HCT116 (cell line): ENCODE measurements at regions not wholly inside any gene's neighbourhood (a gene's known extent, or its start where the extent isn't known, plus 50 kb on each side); places are given as distances from the start of the nearest gene placed in this dataset.

Experiments used
- ATAC-seq: fragments of 200-7000 bp; cut with Tn5 transposase; 2 replicates; pipeline ENCODE4 v1.9.1; 2020; ENCODE audit warnings: mild to moderate bottlenecking, moderate library complexity
- BruUV-seq: library from RNA; stranded (reverse); fragments of 400-500 nt; replicated peaks from 2 replicates; lab custom pipeline; 2021; lab: Mats Ljungman, UMichigan
- CTCF ChIA-PET: fragments of 300-600 bp; sonication (Branson Sonifier 250); formaldehyde crosslinking; loops from one replicate; lab custom pipeline; 2021; ENCODE audit warnings: antibody characterized with exemption; lab: Charles Lee
- POLR2A ChIA-PET: fragments of 300-600, 350-600 bp; sonication (Branson Sonifier 250); formaldehyde crosslinking; loops from one replicate; lab custom pipeline; 2021; ENCODE audit warnings: antibody characterized with exemption; lab: Charles Lee
- RAD21 ChIA-PET, 2 experiments: fragments of 300-600 bp; sonication (Branson Sonifier 250); formaldehyde crosslinking; loops; one replicate each; lab custom pipeline; 2023; ENCODE audit warnings: low total read pairs in 2 of 2; ENCODE audit not compliant: uncharacterized antibody in 2 of 2, unreplicated experiment in 2 of 2, low non-redundant PET in 1 of 2; lab: Charles Lee
- DNase-seq: peaks from one replicate; pipeline ENCODE4 v3.0.0-alpha.2; 2010; ENCODE audit warnings: low read depth, low spot score
- H2AFZ ChIP-seq: fragments of 200-600 bp; shearing (Covaris generic), sonication (generic); 2 replicates; pipeline ENCODE4 v1.6.1; 2017; ENCODE audit warnings: low read depth, mixed run types, mixed read lengths, antibody characterized with exemption, low read length; ENCODE audit not compliant: poor library complexity, severe bottlenecking
- H3K27ac ChIP-seq: 2 replicates; pipeline ENCODE4 v1.5.1; 2012; ENCODE audit warnings: low read depth, low read length
- H3K27me3 ChIP-seq: fragments of 200-600 bp; sonication (generic); 2 replicates; pipeline ENCODE4 v1.6.1; 2016; ENCODE audit warnings: mixed run types, low read length, mixed read lengths; ENCODE audit not compliant: insufficient read depth
- H3K36me3 ChIP-seq, 2 experiments: fragments of 200-500 bp in 1 of 2; fragments of 200-600 bp in 1 of 2; sonication (Bioruptor generic) in 1 of 2; sonication (generic) in 1 of 2; 2 replicates each; pipeline versions ENCODE4 v1.5.1 to v1.6.1; 2014 to 2016; ENCODE audit warnings: low read length in 2 of 2, inconsistent platforms in 1 of 2, mixed read lengths in 1 of 2, mixed run types in 1 of 2; ENCODE audit not compliant: insufficient read depth in 2 of 2, control insufficient read depth in 1 of 2
- H3K4me1 ChIP-seq, 2 experiments: fragments of 200-600 bp in 1 of 2; sonication (generic) in 1 of 2; 2 replicates each; pipeline versions ENCODE4 v1.5.1 to v1.6.1; 2012 to 2017; ENCODE audit warnings: low read length in 2 of 2, inconsistent platforms in 1 of 2, mild to moderate bottlenecking in 1 of 2, mixed read lengths in 1 of 2, mixed run types in 1 of 2, moderate library complexity in 1 of 2; ENCODE audit not compliant: insufficient read depth in 2 of 2, control insufficient read depth in 1 of 2
- H3K4me2 ChIP-seq: fragments of 200-600 bp; sonication (generic); 2 replicates; pipeline ENCODE4 v1.6.1; 2017; ENCODE audit warnings: mixed run types, low read length, mixed read lengths
- H3K4me3 ChIP-seq, 2 experiments: fragments of 200-600 bp in 1 of 2; sonication (generic) in 1 of 2; replicated peaks in 1 of 2; 2 replicates each; pipeline ENCODE4 v1.5.1; 2011 to 2016; ENCODE audit warnings: low read length in 2 of 2, control low read depth in 1 of 2, low read depth in 1 of 2, mild to moderate bottlenecking in 1 of 2, mixed read lengths in 1 of 2, mixed run types in 1 of 2
- H3K79me2 ChIP-seq: fragments of 200-600 bp; sonication (generic); 2 replicates; pipeline ENCODE4 v1.6.1; 2017; ENCODE audit warnings: mild to moderate bottlenecking, mixed run types, low read length, moderate library complexity, mixed read lengths; ENCODE audit not compliant: insufficient read depth
- H3K9ac ChIP-seq: fragments of 200-600 bp; sonication (generic); 2 replicates; pipeline ENCODE4 v1.6.1; 2016; ENCODE audit warnings: low read length, mixed read lengths
- H3K9me2 ChIP-seq: fragments of 200-600 bp; sonication (generic), shearing (Covaris generic); 2 replicates; pipeline ENCODE4 v1.6.1; 2017; ENCODE audit warnings: mixed run types, mild to moderate bottlenecking, moderate library complexity; ENCODE audit not compliant: insufficient read depth
- H3K9me3 ChIP-seq, 2 experiments: fragments of 200-500 bp in 1 of 2; fragments of 200-600 bp in 1 of 2; sonication (Bioruptor generic) in 1 of 2; sonication (generic) in 1 of 2; 2 replicates each; pipeline ENCODE4 v1.6.1; 2014 to 2017; ENCODE audit warnings: low read length in 2 of 2, mixed read lengths in 2 of 2, inconsistent platforms in 1 of 2, low read depth in 1 of 2, mild to moderate bottlenecking in 1 of 2, mixed run types in 1 of 2, moderate library complexity in 1 of 2; ENCODE audit not compliant: control insufficient read depth in 1 of 2, insufficient read depth in 1 of 2
- H4K20me1 ChIP-seq: fragments of 200-600 bp; sonication (generic), shearing (Covaris generic); 2 replicates; pipeline ENCODE4 v1.6.1; 2017; ENCODE audit warnings: mixed run types, mild to moderate bottlenecking, moderate library complexity; ENCODE audit not compliant: insufficient read depth
- RAD21 ChIP-seq: IDR thresholded peaks from 2 replicates; pipeline ENCODE4 v1.6.1; 2012; ENCODE audit warnings: low read depth, mild to moderate bottlenecking
- intact Hi-C: fragments of 100-400 bp; cut with micrococcal nuclease; formaldehyde crosslinking; loops from 2 replicates; pipeline ENCODE4 v1.10.0; 2022
- TF ChIP-seq, protein P1 (sequence below): IDR thresholded peaks from 2 replicates; pipeline ENCODE4 v1.6.1; 2011; ENCODE audit warnings: mild to moderate bottlenecking, low read length, moderate library complexity; ENCODE audit not compliant: insufficient replicate concordance; ENCODE audit errors: extremely low read depth
- TF ChIP-seq, protein P2 (sequence below): IDR thresholded peaks from 2 replicates; pipeline ENCODE4 v1.6.1; 2012; ENCODE audit warnings: low read depth

DNA sequence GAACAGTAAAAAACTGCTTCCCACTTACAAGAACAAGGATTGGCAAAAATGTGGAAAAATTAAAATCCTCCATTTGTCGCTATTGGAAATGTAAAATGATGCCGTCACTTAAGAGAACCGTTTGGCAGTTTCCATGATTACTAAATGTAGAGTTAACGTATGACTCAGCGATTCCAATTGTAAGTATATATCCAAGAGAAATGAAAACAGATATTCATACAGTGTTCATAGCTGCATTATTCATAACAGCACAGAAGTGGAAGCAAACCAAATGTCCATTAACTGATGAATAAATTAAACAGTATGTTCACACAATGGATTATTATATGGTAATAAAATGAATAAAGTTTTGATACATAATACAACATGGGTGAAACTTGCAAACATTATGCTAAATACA lies 971.0 kb downstream of the AMY1C start:
- H3K9me2 ChIP-seq, result no peaks in the 10 kb centered on the region
- no peak for TF ChIP-seq RAD21
- TF ChIP-seq, protein P1, sequence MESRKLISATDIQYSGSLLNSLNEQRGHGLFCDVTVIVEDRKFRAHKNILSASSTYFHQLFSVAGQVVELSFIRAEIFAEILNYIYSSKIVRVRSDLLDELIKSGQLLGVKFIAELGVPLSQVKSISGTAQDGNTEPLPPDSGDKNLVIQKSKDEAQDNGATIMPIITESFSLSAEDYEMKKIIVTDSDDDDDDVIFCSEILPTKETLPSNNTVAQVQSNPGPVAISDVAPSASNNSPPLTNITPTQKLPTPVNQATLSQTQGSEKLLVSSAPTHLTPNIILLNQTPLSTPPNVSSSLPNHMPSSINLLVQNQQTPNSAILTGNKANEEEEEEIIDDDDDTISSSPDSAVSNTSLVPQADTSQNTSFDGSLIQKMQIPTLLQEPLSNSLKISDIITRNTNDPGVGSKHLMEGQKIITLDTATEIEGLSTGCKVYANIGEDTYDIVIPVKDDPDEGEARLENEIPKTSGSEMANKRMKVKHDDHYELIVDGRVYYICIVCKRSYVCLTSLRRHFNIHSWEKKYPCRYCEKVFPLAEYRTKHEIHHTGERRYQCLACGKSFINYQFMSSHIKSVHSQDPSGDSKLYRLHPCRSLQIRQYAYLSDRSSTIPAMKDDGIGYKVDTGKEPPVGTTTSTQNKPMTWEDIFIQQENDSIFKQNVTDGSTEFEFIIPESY, result no peak
- TF ChIP-seq, protein P2, sequence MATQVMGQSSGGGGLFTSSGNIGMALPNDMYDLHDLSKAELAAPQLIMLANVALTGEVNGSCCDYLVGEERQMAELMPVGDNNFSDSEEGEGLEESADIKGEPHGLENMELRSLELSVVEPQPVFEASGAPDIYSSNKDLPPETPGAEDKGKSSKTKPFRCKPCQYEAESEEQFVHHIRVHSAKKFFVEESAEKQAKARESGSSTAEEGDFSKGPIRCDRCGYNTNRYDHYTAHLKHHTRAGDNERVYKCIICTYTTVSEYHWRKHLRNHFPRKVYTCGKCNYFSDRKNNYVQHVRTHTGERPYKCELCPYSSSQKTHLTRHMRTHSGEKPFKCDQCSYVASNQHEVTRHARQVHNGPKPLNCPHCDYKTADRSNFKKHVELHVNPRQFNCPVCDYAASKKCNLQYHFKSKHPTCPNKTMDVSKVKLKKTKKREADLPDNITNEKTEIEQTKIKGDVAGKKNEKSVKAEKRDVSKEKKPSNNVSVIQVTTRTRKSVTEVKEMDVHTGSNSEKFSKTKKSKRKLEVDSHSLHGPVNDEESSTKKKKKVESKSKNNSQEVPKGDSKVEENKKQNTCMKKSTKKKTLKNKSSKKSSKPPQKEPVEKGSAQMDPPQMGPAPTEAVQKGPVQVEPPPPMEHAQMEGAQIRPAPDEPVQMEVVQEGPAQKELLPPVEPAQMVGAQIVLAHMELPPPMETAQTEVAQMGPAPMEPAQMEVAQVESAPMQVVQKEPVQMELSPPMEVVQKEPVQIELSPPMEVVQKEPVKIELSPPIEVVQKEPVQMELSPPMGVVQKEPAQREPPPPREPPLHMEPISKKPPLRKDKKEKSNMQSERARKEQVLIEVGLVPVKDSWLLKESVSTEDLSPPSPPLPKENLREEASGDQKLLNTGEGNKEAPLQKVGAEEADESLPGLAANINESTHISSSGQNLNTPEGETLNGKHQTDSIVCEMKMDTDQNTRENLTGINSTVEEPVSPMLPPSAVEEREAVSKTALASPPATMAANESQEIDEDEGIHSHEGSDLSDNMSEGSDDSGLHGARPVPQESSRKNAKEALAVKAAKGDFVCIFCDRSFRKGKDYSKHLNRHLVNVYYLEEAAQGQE, result no peak
- TF ChIP-seq, all 23 proteins: peak for 0
- Histone ChIP-seq H2AFZ (no peak overlapping the region), H3K9ac (no peak overlapping the region), H3K4me2 (no peak overlapping the region), H3K79me2 (no peaks in the 10 kb centered on the region), H3K4me1 (no peaks in the 10 kb centered on the region), H3K36me3 (no peaks in the 10 kb centered on the region), H3K27ac (no peak overlapping the region), H3K9me3 (peaks cover 0 to 6% of the 10 kb centered on the region in 2 experiments; a peak in 1 of 4 replicates), H3K27me3 (no peaks in the 10 kb centered on the region), H3K4me3 (no peak overlapping the region), H4K20me1 (no peaks in the 10 kb centered on the region)
- ChIA-PET CTCF (no interaction called here), RAD21 (no interaction called here), POLR2A (no interaction called here)
- DNase-seq (no peak), ATAC-seq (no peak)
- intact Hi-C loops, result no loop called here
- no TSS peak for BruUV-seq
